ENCODE measurements at regions not wholly inside any gene's neighbourhood (a gene's known extent, or its start where the extent isn't known, plus 50 kb on each side); places are given as distances from the start of the nearest gene placed in this dataset.

DNA sequence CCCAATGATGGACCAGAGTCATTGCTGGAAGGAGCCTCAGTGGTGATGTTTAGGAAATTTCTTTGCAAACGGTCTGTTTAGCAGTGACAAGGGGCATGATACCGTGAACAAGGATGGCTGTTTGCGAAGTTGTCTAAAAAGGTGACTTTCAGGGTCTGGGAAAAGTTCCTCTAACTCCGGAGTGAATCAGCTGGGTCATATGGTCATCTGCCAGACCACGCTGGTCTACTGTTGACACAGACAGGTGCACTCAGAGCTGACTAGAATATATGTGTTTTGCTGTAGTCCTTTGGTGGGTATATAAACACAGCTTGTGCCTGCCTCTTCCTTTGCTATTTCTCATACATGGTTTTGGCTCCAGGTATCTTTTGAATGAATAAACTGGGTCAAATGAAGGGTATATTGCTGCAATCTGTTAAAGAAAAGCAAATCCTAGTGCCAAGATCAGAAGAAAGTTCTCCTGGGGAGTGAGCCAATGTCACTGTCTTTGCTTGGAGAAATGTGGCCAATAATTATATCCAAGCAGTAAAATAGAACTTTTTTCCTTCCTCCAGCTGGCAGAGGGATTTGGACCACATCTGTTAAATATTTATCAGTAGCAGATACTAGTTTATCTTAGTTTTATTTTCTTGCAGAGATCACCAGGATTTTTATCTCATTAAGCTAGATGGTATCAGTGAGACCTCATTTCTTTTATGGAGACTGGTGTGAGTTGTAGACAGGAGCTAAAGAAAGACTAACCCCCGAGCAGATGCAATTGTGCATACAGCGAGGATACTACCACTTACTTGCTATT is 286.0 kb downstream of the TRIB2 start:
- TF ChIP-seq POLR2A (IDR thresholded peaks at IDR 0.05), result no peak
- TF ChIP-seq, protein P1, sequence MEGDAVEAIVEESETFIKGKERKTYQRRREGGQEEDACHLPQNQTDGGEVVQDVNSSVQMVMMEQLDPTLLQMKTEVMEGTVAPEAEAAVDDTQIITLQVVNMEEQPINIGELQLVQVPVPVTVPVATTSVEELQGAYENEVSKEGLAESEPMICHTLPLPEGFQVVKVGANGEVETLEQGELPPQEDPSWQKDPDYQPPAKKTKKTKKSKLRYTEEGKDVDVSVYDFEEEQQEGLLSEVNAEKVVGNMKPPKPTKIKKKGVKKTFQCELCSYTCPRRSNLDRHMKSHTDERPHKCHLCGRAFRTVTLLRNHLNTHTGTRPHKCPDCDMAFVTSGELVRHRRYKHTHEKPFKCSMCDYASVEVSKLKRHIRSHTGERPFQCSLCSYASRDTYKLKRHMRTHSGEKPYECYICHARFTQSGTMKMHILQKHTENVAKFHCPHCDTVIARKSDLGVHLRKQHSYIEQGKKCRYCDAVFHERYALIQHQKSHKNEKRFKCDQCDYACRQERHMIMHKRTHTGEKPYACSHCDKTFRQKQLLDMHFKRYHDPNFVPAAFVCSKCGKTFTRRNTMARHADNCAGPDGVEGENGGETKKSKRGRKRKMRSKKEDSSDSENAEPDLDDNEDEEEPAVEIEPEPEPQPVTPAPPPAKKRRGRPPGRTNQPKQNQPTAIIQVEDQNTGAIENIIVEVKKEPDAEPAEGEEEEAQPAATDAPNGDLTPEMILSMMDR (IDR thresholded peaks at IDR 0.05), result no peak

Measured in Peyer's patch (tissue), 4 donors.